Muscle layer of duodenum (tissue), 2 donors: ENCODE measurements at regions not wholly inside any gene's neighbourhood (a gene's known extent, or its start where the extent isn't known, plus 50 kb on each side); places are given as distances from the start of the nearest gene placed in this dataset.

ENCODE experiments used
- H3K27ac ChIP-seq: one replicate; pipeline ENCODE4 v1.7.0; 2013; ENCODE audit warnings: mild to moderate bottlenecking, low read length
- H3K27me3 ChIP-seq: one replicate; pipeline ENCODE4 v1.7.0; 2013; ENCODE audit warnings: low read depth, mild to moderate bottlenecking, control low read depth, low read length
- H3K36me3 ChIP-seq, 2 donors: one replicate each; pipeline ENCODE4 v1.7.0; 2013; ENCODE audit warnings: low read length in 2 of 2, control low read depth in 1 of 2, mild to moderate bottlenecking in 1 of 2; ENCODE audit not compliant: insufficient read depth in 2 of 2, control insufficient read depth in 1 of 2
- H3K4me1 ChIP-seq, 2 donors: one replicate each; pipeline ENCODE4 v1.7.0; 2013; ENCODE audit warnings: low read length in 2 of 2, mild to moderate bottlenecking in 2 of 2, control low read depth in 1 of 2, moderate library complexity in 1 of 2; ENCODE audit not compliant: insufficient read depth in 2 of 2, control insufficient read depth in 1 of 2
- H3K4me3 ChIP-seq, 2 donors: one replicate each; pipeline ENCODE4 v1.7.0; 2013; ENCODE audit warnings: low read length in 2 of 2, low read depth in 1 of 2, mild to moderate bottlenecking in 1 of 2
- H3K9me3 ChIP-seq, 2 donors: one replicate each; pipeline ENCODE4 v1.7.0; 2013; ENCODE audit warnings: low read length in 2 of 2, control low read depth in 1 of 2, mild to moderate bottlenecking in 1 of 2; ENCODE audit not compliant: control insufficient read depth in 1 of 2
- donor health status: healthy.

DNA sequence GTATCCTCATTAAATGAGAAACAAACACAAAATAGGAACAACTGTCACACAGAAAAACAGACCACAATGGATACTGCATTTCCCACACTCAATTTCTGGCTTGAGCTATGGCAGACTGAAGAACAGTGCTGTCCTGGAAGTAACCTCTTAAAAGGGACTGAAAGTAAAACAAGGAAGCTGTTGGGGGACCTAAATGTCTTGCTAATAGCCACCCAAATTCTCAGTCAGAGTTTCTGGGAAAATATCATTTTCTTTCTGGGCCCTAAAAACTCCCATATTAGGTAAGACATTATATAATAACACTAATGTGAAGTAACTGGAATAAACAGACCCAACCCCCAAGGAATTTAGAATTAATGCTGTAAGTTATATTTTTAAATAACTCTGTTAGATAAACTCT lies 80.9 kb upstream of the TFEC start:
- Histone ChIP-seq H3K27ac (no peak overlapping the region), H3K27me3 (no peaks in the 10 kb centered on the region), H3K4me3 (no peak overlapping the region), H3K9me3 (no peaks in the 10 kb centered on the region), H3K4me1 (peaks cover 0 to 7% of the 10 kb centered on the region in 2 donors), H3K36me3 (no peaks in the 10 kb centered on the region)

DNA sequence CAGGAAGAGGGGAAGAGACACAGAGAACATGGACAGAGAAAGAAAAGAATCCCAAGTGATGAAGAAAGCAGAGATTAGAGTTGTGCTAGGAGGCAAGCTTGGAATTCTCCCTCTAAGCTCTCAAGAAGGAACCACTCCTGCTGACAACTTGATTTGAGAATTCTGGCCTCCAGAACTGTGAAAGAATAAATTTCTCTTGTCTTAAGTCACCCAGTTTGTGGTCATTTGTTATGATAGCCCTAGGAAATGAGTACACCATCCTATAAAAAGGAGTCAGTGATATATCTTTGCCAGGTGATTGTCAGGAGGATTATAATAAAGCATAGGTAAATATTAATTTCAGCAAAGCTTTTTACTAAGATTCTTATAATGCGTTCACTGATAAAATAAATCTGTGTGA lies 82.7 kb upstream of the TFEC start:
- Histone ChIP-seq H3K36me3 (no peaks in the 10 kb centered on the region), H3K27me3 (no peaks in the 10 kb centered on the region), H3K4me3 (no peak overlapping the region), H3K9me3 (no peaks in the 10 kb centered on the region), H3K27ac (no peak overlapping the region), H3K4me1 (peaks cover 0 to 7% of the 10 kb centered on the region in 2 donors)

- peaks cover 0 to 6% of the 10 kb centered on the region in 2 donors for H3K4me1 ChIP-seq
- no peak overlapping the region for H3K4me3 ChIP-seq
- H3K36me3 ChIP-seq: no peaks in the 10 kb centered on the region
- no peaks in the 10 kb centered on the region for H3K27me3 ChIP-seq
- no peaks in the 10 kb centered on the region for H3K9me3 ChIP-seq
- H3K27ac ChIP-seq: no peak overlapping the region
Observed at GRCh38 chr7:116120839-116121238, 89.5 kb upstream of the TES start.

DNA sequence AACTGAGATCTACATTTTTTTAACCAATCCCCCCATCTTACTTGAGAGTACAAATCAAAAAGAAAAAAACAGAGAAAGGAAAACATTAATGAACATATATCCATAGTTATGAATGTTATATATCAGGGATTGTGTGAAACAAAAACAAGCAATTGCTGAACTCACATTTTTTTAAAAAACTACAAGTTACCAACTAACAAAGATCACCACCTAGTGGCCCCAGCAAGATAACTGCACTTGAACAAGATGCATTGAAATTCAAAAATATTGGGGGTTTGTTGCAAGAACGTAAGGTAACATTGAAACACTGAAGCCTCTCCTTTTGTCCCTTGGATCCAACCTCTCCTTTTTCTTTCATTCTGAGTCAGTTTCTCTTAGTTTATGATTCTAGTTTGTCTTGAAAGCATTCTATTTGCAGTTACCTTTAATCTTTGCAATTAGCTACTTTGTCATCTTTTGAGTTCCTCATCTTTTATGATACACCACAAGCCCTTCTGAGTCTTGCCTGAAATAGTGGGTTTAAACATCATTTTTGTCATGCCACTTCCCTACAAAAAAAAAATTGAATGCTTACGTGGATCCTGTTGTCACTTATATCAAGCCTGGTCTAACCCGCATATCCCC lies 87.3 kb upstream of the TES start:
- Histone ChIP-seq H3K4me3 (no peak overlapping the region), H3K36me3 (no peaks in the 10 kb centered on the region), H3K27ac (no peak overlapping the region), H3K4me1 (peaks cover 0 to 6% of the 10 kb centered on the region in 2 donors), H3K9me3 (peaks cover 0 to 2% of the 10 kb centered on the region in 2 donors), H3K27me3 (no peaks in the 10 kb centered on the region)

- Histone ChIP-seq H3K4me1 (no peaks in the 10 kb centered on the region), H3K36me3 (no peaks in the 10 kb centered on the region), H3K9me3 (peaks cover 0 to 2% of the 10 kb centered on the region in 2 donors), H3K4me3 (no peak overlapping the region), H3K27ac (no peak overlapping the region), H3K27me3 (no peaks in the 10 kb centered on the region)
Observed at GRCh38 chr7:116128139-116128538, 82.2 kb upstream of the TES start.

DNA sequence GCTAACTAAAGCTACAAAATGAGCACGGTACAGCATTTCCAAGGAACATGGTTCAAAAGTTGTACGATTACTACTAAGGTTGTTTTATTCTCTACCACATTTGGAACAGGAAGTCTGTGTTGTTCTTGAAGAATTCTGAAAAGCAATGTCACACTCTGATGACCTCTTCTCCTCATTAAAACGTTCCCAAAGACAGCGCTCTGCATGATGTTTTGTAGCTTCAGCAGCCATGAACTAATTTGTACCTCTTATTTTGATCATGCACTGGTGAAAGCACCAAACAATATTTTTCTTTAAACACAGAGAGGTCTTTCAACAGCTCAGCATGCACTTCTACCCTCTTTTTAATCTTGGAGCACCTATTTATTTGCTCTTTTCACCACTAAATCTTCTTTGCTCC lies 75.0 kb upstream of the TES start:
- Histone ChIP-seq H3K4me1 (peaks cover 0 to 11% of the 10 kb centered on the region in 2 donors), H3K4me3 (no peak overlapping the region), H3K27me3 (no peaks in the 10 kb centered on the region), H3K36me3 (no peaks in the 10 kb centered on the region), H3K27ac (no peak overlapping the region), H3K9me3 (no peaks in the 10 kb centered on the region)

DNA sequence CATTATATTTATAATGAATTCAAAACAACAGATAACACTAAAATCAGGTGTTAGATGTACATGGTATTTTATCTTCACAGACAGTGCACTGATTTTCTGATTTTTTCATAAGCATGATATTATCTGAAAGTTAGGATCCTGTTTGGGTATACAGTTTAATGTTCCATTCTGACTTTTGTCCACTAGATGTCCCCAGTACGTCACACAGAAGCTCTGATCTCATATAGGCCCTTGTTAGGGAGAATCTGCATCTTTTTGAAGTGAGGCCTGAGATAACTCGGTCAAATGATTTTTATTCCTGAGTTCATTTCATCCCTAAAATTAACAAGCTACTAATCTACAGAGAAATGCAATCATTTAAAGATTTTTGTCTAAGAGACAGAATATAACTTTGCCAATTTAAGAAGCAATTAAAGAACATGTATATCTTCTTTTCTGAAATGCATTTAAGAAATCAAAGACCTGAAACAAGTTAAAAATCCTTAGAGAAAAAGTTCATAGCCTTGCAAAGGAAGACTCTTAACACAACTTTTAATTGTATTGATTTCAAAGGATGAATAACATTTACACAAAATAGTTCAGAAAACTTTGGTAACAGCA lies 72.0 kb upstream of the TES start:
- no peaks in the 10 kb centered on the region for H3K36me3 ChIP-seq
- no peak overlapping the region for H3K4me3 ChIP-seq
- H3K27ac ChIP-seq: no peak overlapping the region
- H3K4me1 ChIP-seq: peaks cover 0 to 11% of the 10 kb centered on the region in 2 donors
- H3K9me3 ChIP-seq: no peaks in the 10 kb centered on the region
- no peaks in the 10 kb centered on the region for H3K27me3 ChIP-seq

- peak overlapping the region; percentile 6 for H3K27ac ChIP-seq
- no peaks in the 10 kb centered on the region for H3K36me3 ChIP-seq
- peaks cover 0 to 11% of the 10 kb centered on the region in 2 donors for H3K4me1 ChIP-seq
- H3K4me3 ChIP-seq: no peak overlapping the region
- no peaks in the 10 kb centered on the region for H3K9me3 ChIP-seq
- no peaks in the 10 kb centered on the region for H3K27me3 ChIP-seq
Observed at GRCh38 chr7:116139007-116139406, 71.3 kb upstream of the TES start.

GRCh38 chr7:116139807-116140206 lies 70.5 kb upstream of the TES start:
- no peak overlapping the region for H3K4me3 ChIP-seq
- H3K27me3 ChIP-seq: no peaks in the 10 kb centered on the region
- no peaks in the 10 kb centered on the region for H3K9me3 ChIP-seq
- H3K27ac ChIP-seq: peak overlapping the region; percentile 6
- no peaks in the 10 kb centered on the region for H3K36me3 ChIP-seq
- peaks cover 0 to 11% of the 10 kb centered on the region in 2 donors for H3K4me1 ChIP-seq

- Histone ChIP-seq H3K27me3 (no peaks in the 10 kb centered on the region), H3K4me3 (no peak overlapping the region), H3K36me3 (no peaks in the 10 kb centered on the region), H3K4me1 (peaks cover 0 to 11% of the 10 kb centered on the region in 2 donors), H3K9me3 (no peaks in the 10 kb centered on the region), H3K27ac (no peak overlapping the region)
Observed at GRCh38 chr7:116142374-116142773, 68.0 kb upstream of the TES start.

GRCh38 chr7:116142850-116143249 lies 67.5 kb upstream of the TES start:
- no peaks in the 10 kb centered on the region for H3K9me3 ChIP-seq
- no peak overlapping the region for H3K27ac ChIP-seq
- H3K36me3 ChIP-seq: no peaks in the 10 kb centered on the region
- peaks cover 0 to 11% of the 10 kb centered on the region in 2 donors for H3K4me1 ChIP-seq
- H3K27me3 ChIP-seq: no peaks in the 10 kb centered on the region
- H3K4me3 ChIP-seq: no peak overlapping the region
